RCC 7860 (cell line): ENCODE measurements at regions not wholly inside any gene's neighbourhood (a gene's known extent, or its start where the extent isn't known, plus 50 kb on each side); places are given as distances from the start of the nearest gene placed in this dataset.

Experiments
- DNase-seq: peaks from one replicate; pipeline ENCODE4 v3.0.0-alpha.2; 2015; ENCODE audit warnings: low spot score
- FAIRE-seq: peaks from 2 replicates; lab custom pipeline; 2012; peaks lifted over from hg19 to GRCh38; lab: Jason Lieb, UNC

DNA sequence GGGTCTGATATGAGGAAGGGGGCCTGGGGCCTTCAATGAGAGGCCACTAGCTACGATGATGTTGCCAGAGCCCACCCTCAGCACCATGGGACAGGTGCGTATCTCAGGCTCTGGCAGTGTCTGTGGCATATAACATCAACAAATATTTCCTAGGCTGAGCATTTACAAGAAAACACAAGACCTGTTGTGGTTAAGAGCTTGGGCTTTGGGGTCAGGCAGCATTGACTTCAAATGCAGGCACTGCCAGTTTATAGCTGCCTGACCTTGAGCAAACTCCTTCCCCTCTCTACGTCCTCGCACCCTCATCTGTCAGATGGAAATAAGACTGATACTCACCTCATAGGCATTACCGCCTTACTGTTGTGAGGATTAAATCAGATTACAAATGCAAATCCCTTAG, 156.0 kb downstream of the KATNAL1 start:
- no peak for DNase-seq
- no peak for FAIRE-seq

GRCh38 chr13:30149248-30149647, 158.1 kb downstream of the KATNAL1 start:
- no peak for DNase-seq
- no peak for FAIRE-seq

DNA sequence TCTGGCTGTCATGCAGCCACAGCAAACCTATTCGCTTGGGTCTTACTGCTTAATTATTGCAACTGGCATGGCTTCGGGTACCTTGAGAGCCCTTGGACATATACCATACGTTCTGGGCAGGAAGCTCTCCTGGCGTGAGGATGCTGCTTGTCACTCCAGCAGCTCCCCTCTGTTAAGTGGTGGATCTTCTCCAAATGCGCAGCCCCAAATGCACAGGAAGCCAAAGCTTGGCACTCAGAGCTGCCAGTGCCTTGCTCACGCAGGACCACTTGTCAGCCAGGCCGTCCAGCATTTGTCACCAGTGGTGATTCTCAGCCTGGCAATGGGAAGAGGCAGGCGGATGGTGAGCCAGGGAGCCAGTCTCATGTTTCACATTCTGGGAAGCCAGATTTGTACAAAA, 158.6 kb downstream of the KATNAL1 start:
- DNase-seq (no peak), FAIRE-seq (no peak)

DNA sequence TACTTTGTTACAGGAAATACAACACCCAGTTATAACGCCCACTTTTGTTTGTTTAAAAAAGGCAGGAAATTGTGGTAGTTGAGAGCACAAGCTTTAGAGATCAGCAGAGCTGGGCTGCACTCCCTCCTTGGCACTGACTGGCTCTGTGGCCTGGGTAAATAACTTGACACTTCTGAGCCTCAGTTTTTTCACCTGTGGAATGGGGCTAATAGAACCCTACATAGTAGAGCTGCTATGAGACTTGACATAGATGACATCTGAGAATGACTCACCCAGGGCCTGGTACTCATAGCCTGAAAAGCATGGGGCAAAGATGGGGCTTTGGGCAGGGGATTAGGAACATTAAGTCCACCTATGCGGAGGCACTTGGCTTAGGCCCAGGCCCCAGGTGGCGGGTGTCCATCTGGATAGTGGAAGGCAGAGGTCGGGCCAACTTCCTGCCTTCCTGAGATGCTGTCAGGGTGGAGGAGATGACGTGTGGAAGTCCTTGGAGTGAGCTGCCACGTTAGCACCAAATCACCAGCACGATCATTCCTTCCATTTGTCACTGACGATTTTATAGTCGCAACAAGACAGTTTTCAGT, 159.1 kb downstream of the KATNAL1 start:
- DNase-seq = no peak
- FAIRE-seq = no peak

DNA sequence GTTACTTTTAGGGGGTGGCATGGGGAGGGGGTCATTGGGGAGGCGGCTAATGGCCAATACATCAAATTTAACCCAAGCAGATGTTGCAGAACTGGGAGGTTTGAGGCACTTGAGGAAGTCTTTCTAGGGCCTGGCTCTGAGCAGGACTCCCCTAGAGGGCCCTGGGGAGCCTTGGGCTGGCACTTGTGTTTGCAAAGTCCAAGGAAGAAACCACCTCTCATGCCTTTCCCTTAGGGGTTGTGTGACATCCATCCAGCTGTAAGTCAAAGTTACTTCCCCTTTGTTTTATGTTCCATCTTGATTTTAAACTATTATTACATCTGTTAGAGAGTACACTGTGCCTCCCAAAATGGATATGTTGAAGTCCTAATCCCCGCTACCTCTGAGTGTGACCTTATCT, 159.9 kb downstream of the KATNAL1 start:
- FAIRE-seq = no peak
- DNase-seq = no peak

DNA sequence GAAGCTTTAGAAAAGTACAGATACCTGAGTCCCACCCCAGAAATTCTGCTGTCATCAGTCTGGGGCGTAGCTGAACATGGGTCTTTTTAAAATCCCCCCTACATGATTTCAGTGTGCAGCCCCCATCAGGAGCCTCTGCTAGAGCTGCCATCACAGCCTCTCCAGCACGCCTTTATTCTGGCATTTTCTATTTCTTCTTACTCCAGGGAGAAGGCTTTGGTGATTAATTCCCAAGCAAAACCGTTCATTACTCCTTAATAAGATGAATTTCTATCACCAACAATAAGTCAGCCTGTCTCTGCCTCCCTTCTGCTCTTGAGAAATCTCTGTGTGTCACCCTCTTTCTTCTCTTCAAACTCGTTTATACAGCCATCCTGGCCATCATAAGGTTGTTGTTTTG, 160.3 kb downstream of the KATNAL1 start:
- DNase-seq (no peak), FAIRE-seq (no peak)

DNA sequence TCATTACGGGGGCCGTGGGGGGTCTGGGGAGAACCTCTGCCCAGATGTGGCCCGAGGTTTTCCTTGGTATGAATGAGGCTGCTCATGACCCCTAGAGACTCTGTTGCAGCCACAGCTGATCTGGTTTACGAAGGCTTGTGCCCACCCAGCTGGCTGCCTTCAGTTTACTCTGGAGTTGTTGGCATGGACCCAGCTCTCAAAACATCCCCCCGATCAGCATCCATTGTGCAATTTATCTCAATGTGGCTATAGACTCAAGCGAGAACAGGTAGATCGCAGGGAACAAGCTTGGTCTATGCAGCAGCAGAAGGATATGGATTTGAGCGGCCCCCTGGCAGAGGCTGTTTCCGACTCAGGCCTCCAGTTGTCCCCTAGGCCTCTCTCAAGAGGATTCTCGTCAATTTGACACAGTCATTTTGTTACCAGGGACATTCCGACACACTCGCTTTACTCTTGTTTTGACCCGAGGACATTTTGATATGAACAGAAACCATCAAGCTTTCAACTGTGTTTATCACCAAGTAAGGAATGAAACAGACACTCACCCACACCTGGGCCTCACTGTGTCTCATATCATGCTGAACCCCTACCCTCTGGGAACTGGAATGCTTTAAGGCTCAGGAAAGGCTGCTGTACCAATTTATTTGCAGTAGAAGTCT, 161.5 kb downstream of the KATNAL1 start:
- DNase-seq (no peak), FAIRE-seq (no peak)

GRCh38 chr13:30143666-30144400, 163.5 kb downstream of the KATNAL1 start:
- FAIRE-seq = no peak
- DNase-seq = no peak

DNA sequence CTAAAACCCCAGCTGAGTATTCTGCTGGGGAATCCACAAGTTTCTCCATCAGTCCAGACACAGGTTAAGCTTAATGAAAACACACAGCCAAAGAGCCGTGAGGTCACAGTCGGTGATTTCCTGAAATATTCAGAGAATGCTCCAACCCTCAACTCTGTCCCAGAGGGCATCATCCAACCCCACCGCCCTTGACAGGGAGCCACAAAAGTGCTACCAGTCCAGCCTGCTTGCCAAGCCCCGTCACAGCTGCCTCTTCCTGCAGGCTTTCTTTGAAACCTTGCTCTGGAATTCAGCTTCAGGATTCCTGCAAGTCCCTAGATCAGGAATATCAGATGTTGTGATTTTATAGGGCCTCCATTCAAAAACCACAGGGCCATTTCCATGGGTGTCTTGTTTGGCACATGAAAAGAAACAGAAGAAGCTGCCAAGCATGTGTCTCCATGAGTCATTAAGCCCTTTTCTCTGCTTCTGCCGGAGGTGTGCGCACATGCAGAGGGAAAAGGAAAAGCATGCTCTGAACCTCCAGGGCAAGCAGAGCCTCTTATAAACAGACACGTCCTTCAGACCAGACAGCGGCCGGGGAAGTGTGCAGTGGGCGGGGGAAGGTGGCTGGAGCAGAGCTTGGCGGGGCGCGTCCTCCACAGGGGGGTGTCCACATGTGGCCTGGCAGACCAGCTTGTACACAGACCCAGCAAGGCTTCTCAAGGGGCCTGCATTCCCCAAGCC, 164.7 kb downstream of the KATNAL1 start:
- FAIRE-seq (peak; percentile 90), DNase-seq (peak; percentile 94)

- FAIRE-seq (no peak), DNase-seq (no peak)
Measured at GRCh38 chr13:30141775-30142485, 165.4 kb downstream of the KATNAL1 start.

DNA sequence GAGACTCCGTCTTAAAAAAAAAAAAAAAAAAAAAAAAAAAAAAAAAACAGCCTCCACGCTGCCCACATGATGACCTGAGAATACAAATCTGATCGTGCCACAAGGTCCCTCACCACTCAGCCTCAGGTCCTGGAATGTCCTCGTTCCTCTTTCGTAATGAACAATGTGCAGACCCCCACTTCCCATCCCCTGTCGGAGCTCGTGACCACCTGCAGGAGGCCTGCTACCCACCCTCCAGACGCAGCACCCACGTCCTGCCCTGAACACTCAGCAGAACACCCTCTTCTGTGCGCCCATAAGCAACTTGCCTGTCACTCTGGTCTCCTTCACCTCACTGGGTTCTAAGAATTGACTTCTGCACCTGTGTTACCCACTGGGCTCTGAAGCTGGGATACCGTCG, 166.4 kb downstream of the KATNAL1 start:
- no peak for FAIRE-seq
- DNase-seq = no peak

DNA sequence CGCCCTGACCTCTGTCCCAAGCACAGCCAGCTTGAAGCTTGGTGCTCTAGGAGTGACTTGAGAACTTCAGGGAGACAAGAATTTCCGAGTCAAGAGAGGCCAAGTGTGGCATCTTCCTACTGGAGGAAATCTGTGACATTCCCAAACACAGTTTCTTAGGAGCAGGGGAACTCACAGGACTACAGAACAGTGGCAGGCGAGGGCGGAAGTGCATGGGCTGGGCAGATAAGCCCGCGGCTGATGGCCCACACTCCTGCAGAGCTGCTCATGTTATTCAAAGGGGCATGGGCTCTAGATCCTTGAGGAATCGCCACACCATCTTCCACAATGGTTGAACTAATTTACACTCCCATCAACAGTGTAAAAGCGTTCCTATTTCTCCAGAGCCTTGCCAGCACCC, 168.8 kb downstream of the KATNAL1 start:
- no peak for FAIRE-seq

DNA sequence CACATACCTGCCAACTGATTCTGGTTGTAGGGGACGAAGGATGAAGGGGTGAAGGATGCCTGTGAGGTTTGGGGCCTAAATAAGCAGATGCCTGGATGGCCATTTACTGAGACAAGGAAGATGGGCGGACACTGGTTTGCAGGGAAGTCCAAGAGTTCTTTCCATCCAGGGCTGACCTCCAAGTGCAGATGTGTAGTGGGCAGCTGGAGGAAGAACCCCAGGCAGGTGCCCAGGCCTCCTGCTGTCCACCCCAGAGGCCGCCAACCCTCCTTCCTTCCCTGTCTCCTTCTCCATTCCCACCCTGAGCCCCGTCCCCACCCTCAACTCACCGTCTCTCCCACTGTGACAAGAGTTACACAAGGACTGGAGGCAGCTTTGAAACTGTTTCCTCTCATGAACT, 171.5 kb downstream of the KATNAL1 start:
- FAIRE-seq = no peak

More for the DNA sequence above, 168.8 kb downstream of the KATNAL1 start:
- no peak for DNase-seq

GRCh38 chr13:30135351-30135750, 172.0 kb downstream of the KATNAL1 start:
- no peak for FAIRE-seq

More for the DNA sequence above, 171.5 kb downstream of the KATNAL1 start:
- DNase-seq = no peak

GRCh38 chr13:30134578-30134977, 172.8 kb downstream of the KATNAL1 start:
- no peak for DNase-seq

More at GRCh38 chr13:30135351-30135750, 172.0 kb downstream of the KATNAL1 start:
- no peak for DNase-seq

GRCh38 chr13:30133996-30134395, 173.4 kb downstream of the KATNAL1 start:
- DNase-seq = no peak

More at GRCh38 chr13:30134578-30134977, 172.8 kb downstream of the KATNAL1 start:
- no peak for FAIRE-seq

DNA sequence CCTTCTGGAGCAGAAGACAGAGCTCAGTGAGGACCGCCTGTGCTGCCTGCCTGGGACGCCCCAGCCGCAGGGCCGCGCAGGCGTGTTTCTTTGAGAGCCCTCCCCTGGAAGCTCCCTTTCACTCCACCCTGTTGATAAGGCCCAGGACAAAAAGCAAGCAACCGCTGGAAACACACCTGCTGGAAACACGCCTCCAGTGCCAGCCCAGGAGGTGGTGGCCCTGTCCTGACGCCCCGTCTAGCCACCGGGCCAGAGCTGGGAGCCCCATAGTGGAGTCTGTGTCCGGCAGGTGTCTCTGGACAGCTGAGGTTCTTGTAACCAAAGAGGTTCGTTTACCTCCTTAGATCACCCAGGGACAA, 173.8 kb downstream of the KATNAL1 start:
- FAIRE-seq = no peak
- no peak for DNase-seq

More at GRCh38 chr13:30133996-30134395, 173.4 kb downstream of the KATNAL1 start:
- no peak for FAIRE-seq

GRCh38 chr13:30132623-30133553, 174.5 kb downstream of the KATNAL1 start:
- DNase-seq = peak; percentile 71
- FAIRE-seq = peak; percentile 54

DNA sequence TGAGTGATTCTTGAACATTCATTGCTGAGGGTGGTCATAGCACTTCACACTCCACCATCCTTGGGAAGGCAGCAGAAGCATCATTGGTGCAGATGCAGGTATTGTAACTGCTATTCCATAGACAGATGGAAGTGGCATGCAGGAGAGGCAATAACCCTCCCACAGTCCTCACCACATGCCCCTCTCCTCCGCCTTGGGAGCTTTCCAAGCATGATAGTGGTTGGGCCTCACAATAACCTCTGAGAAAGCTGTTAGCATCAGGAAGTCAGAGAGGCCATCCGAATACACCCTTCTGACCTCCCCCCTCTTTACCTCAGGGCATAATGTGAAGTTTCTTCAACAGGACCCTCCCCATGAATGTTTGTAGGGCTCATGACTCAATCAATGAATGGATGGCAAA, 177.9 kb downstream of the KATNAL1 start:
- DNase-seq (no peak), FAIRE-seq (no peak)

- FAIRE-seq (no peak), DNase-seq (no peak)
Measured at GRCh38 chr13:30128591-30128990, 178.8 kb downstream of the KATNAL1 start.
